Retinal pigment epithelial cell (primary cell): ENCODE measurements at regions not wholly inside any gene's neighbourhood (a gene's known extent, or its start where the extent isn't known, plus 50 kb on each side); places are given as distances from the start of the nearest gene placed in this dataset.

ENCODE experiments used
- DNase-seq: peaks from one replicate; pipeline ENCODE4 v3.0.0-alpha.2; 2010; ENCODE audit warnings: low read depth
- H3K4me3 ChIP-seq: 2 replicates; pipeline ENCODE4 v1.5.1; 2011; ENCODE audit warnings: mild to moderate bottlenecking, low read length, control low read depth, moderate library complexity
- CTCF ChIP-seq: conservative IDR thresholded peaks from 2 replicates; pipeline ENCODE4 v1.5.1; 2011; ENCODE audit warnings: low read depth, low read length, control low read depth, inconsistent platforms

- H3K4me3 ChIP-seq = no peak overlapping the region
- DNase-seq = no peak
- peak; percentile 86 for TF ChIP-seq CTCF
Measured at GRCh38 chr2:57906152-57906732, 140.4 kb upstream of the VRK2 start.

- H3K4me3 ChIP-seq = no peak overlapping the region
- no peak for TF ChIP-seq CTCF
- no peak for DNase-seq
Measured at GRCh38 chr2:57907411-57907810, 139.2 kb upstream of the VRK2 start.

- no peak for DNase-seq
- no peak for TF ChIP-seq CTCF
Measured at GRCh38 chr2:57908736-57909161, 137.9 kb upstream of the VRK2 start.

GRCh38 chr2:57918126-57918525 lies 128.5 kb upstream of the VRK2 start:
- no peak for TF ChIP-seq CTCF
- H3K4me3 ChIP-seq = no peak overlapping the region
- no peak for DNase-seq

More at GRCh38 chr2:57908736-57909161, 137.9 kb upstream of the VRK2 start:
- H3K4me3 ChIP-seq = no peak overlapping the region

- no peak overlapping the region for H3K4me3 ChIP-seq
- DNase-seq = no peak
- TF ChIP-seq CTCF = no peak
Measured at GRCh38 chr2:57920342-57920939, 126.2 kb upstream of the VRK2 start.

- no peak overlapping the region for H3K4me3 ChIP-seq
- no peak for TF ChIP-seq CTCF
- no peak for DNase-seq
Measured at GRCh38 chr2:57934659-57935058, 111.9 kb upstream of the VRK2 start.

GRCh38 chr2:57936216-57936615 lies 110.4 kb upstream of the VRK2 start:
- DNase-seq = no peak
- no peak for TF ChIP-seq CTCF
- no peak overlapping the region for H3K4me3 ChIP-seq
